Caco-2 (cell line): ENCODE measurements at regions not wholly inside any gene's neighbourhood (a gene's known extent, or its start where the extent isn't known, plus 50 kb on each side); places are given as distances from the start of the nearest gene placed in this dataset.

ENCODE experiments used
- BruUV-seq: library from RNA; stranded (reverse); fragments of 400-500 nt; replicated peaks from 2 replicates; lab custom pipeline; 2021; lab: Mats Ljungman, UMichigan
- CTCF ChIA-PET: fragments of 300-600 bp; sonication (Branson Sonifier 250); formaldehyde crosslinking; loops from one replicate; lab custom pipeline; 2022; ENCODE audit warnings: antibody characterized with exemption; lab: Charles Lee
- POLR2A ChIA-PET: fragments of 300-600 bp; sonication (Branson Sonifier 250); formaldehyde crosslinking; loops from one replicate; lab custom pipeline; 2022; ENCODE audit warnings: antibody characterized with exemption; lab: Charles Lee
- DNase-seq, 2 experiments: peaks; one replicate each; pipeline versions ENCODE4 v3.0.0 to v3.0.0-alpha.2; 2020 to 2022
- H3K27me3 ChIP-seq: replicated peaks from 2 replicates; pipeline ENCODE4 v1.6.0; 2011; ENCODE audit warnings: low read length; ENCODE audit not compliant: control insufficient read depth, insufficient read depth
- H3K36me3 ChIP-seq: 2 replicates; pipeline ENCODE4 v1.5.1; 2011; ENCODE audit warnings: low read length; ENCODE audit not compliant: control insufficient read depth, insufficient read depth
- H3K4me1 ChIP-seq: fragments of 250-450 bp; sonication (Bioruptor Pico); 2 replicates; pipeline ENCODE4 v1.5.1; 2020; ENCODE audit warnings: mild to moderate bottlenecking
- H3K4me3 ChIP-seq: 2 replicates; pipeline ENCODE4 v1.5.1; 2011; ENCODE audit warnings: low read depth, mild to moderate bottlenecking, control low read depth, low read length
- H3K9me3 ChIP-seq: fragments of 250-450 bp; sonication (Bioruptor Pico); 2 replicates; pipeline ENCODE4 v1.5.1; 2020; ENCODE audit warnings: mild to moderate bottlenecking, moderate library complexity
- H3K27ac Mint-ChIP-seq: one replicate; pipeline ENCODE4 v1.8.0; 2022; ENCODE audit warnings: mixed read lengths; ENCODE audit not compliant: unreplicated experiment
- H3K27me3 Mint-ChIP-seq: one replicate; pipeline ENCODE4 v1.8.0; 2022; ENCODE audit warnings: mixed read lengths; ENCODE audit not compliant: insufficient read depth, unreplicated experiment
- H3K36me3 Mint-ChIP-seq: one replicate; pipeline ENCODE4 v1.8.0; 2022; ENCODE audit warnings: mild to moderate bottlenecking, mixed read lengths; ENCODE audit not compliant: insufficient read depth, unreplicated experiment
- H3K4me1 Mint-ChIP-seq: one replicate; pipeline ENCODE4 v1.8.0; 2022; ENCODE audit warnings: low read depth, mixed read lengths; ENCODE audit not compliant: unreplicated experiment
- H3K4me3 Mint-ChIP-seq: one replicate; pipeline ENCODE4 v1.8.0; 2022; ENCODE audit warnings: mild to moderate bottlenecking, moderate library complexity, mixed read lengths; ENCODE audit not compliant: unreplicated experiment
- H3K9me3 Mint-ChIP-seq: one replicate; pipeline ENCODE4 v1.8.0; 2022; ENCODE audit warnings: mixed read lengths; ENCODE audit not compliant: unreplicated experiment
- intact Hi-C: fragments of 100-400 bp; cut with micrococcal nuclease; formaldehyde crosslinking; loops from one replicate; pipeline ENCODE4 v1.10.0; 2022; ENCODE audit not compliant: unreplicated experiment
- TF ChIP-seq, protein P1 (sequence below), 2 experiments: fragments of 200-600 bp in 1 of 2; IDR thresholded peaks; 1 replicate in 1 of 2; 2 replicates in 1 of 2; pipeline versions ENCODE4 v1.5.1 to v1.8.0; 2011 to 2022; ENCODE audit warnings: antibody characterized with exemption in 1 of 2, control low read depth in 1 of 2, inconsistent platforms in 1 of 2, low read depth in 1 of 2, low read length in 1 of 2, mild to moderate bottlenecking in 1 of 2, moderate library complexity in 1 of 2; ENCODE audit not compliant: insufficient read depth in 1 of 2, severe bottlenecking in 1 of 2, unreplicated experiment in 1 of 2

DNA sequence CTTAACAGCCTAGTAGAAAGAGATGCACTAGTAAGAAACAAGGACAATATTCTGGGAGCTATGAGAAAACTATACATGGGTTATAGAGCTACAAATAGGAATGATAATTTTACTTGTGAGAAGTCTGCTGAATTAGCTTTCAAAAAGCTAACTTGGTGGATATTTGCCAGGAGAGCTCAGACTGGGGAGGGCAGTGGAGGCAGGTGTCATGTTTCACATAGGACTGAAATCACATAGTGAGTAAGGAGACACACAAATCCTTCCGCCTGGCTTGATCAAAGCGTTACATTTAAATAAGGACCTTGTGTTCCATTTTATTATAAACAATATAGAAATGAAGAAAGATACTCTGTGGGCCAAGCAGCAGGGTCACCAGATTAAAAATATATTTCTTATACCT, 235.0 kb downstream of the ISL1 start:
- ChIA-PET CTCF (no interaction called here), POLR2A (no interaction called here)
- no peak overlapping the region for H3K4me3 ChIP-seq
- Mint-ChIP-seq H3K36me3 (no peaks in the 10 kb centered on the region), H3K27ac (no peak overlapping the region), H3K27me3 (no peaks in the 10 kb centered on the region), H3K4me1 (no peaks in the 10 kb centered on the region), H3K9me3 (no peaks in the 10 kb centered on the region), H3K4me3 (no peak overlapping the region)
- no peaks in the 10 kb centered on the region for H3K4me1 ChIP-seq
- no peaks in the 10 kb centered on the region for H3K27me3 ChIP-seq
- TF ChIP-seq, protein P1, sequence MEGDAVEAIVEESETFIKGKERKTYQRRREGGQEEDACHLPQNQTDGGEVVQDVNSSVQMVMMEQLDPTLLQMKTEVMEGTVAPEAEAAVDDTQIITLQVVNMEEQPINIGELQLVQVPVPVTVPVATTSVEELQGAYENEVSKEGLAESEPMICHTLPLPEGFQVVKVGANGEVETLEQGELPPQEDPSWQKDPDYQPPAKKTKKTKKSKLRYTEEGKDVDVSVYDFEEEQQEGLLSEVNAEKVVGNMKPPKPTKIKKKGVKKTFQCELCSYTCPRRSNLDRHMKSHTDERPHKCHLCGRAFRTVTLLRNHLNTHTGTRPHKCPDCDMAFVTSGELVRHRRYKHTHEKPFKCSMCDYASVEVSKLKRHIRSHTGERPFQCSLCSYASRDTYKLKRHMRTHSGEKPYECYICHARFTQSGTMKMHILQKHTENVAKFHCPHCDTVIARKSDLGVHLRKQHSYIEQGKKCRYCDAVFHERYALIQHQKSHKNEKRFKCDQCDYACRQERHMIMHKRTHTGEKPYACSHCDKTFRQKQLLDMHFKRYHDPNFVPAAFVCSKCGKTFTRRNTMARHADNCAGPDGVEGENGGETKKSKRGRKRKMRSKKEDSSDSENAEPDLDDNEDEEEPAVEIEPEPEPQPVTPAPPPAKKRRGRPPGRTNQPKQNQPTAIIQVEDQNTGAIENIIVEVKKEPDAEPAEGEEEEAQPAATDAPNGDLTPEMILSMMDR (IDR thresholded peaks at IDR 0.05; ENCODE audit: insufficient read depth in 1 of 2, low read depth in 1 of 2, low read length in 1 of 2, severe bottlenecking in 1 of 2, unreplicated experiment in 1 of 2): no peak
- no peaks in the 10 kb centered on the region for H3K36me3 ChIP-seq
- H3K9me3 ChIP-seq: no peaks in the 10 kb centered on the region
- no peak for DNase-seq
- intact Hi-C loops: no loop called here
- BruUV-seq: no TSS peak

- Mint-ChIP-seq H3K4me3 (no peak overlapping the region), H3K27ac (no peak overlapping the region), H3K36me3 (no peaks in the 10 kb centered on the region), H3K9me3 (no peaks in the 10 kb centered on the region), H3K27me3 (no peaks in the 10 kb centered on the region), H3K4me1 (no peaks in the 10 kb centered on the region)
- TF ChIP-seq, protein P1 (IDR thresholded peaks at IDR 0.05; ENCODE audit: insufficient read depth in 1 of 2, low read depth in 1 of 2, low read length in 1 of 2, severe bottlenecking in 1 of 2, unreplicated experiment in 1 of 2): no peak
- no peaks in the 10 kb centered on the region for H3K9me3 ChIP-seq
- no peaks in the 10 kb centered on the region for H3K36me3 ChIP-seq
- intact Hi-C loops: no loop called here
- H3K4me3 ChIP-seq: no peak overlapping the region
- BruUV-seq: no TSS peak
- no peaks in the 10 kb centered on the region for H3K4me1 ChIP-seq
- CTCF ChIA-PET: no interaction called here
- no peak for DNase-seq
- no peaks in the 10 kb centered on the region for H3K27me3 ChIP-seq
- POLR2A ChIA-PET: no interaction called here
Observed at GRCh38 chr5:51621156-51621555, 237.9 kb downstream of the ISL1 start.

DNA sequence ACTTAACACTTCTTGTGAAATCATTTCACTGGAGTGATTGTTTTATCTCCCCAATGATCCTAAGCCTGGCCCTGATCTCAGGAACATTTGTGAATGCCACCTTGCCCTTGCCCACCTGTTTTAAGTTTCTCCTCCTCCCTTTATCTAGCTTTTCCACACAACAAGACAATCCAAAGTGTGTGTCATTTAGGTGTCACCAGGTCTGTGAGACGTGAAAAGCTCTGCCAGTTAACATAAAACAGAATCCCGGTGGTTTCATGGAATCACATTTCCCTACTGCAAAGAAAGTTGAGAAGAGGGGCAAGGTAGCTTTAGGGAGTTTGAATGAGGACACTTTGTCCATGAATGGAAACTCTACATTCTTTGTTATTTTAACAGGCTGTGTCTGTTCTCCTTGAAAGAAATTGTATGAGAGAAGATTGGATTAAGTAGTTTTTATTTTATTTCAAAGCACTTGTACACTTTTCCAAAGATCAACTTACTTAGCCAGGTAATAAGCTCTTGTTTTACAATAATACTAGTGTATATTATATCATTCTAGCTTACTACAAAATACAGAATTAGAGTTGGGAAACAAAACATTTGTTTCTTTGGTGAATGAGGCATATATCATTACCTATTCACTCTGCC, 239.0 kb downstream of the ISL1 start:
- H3K36me3 ChIP-seq: no peaks in the 10 kb centered on the region
- H3K4me3 Mint-ChIP-seq: no peak overlapping the region
- no peaks in the 10 kb centered on the region for H3K27me3 Mint-ChIP-seq
- BruUV-seq: no TSS peak
- TF ChIP-seq, protein P1 (IDR thresholded peaks at IDR 0.05; ENCODE audit: insufficient read depth in 1 of 2, low read depth in 1 of 2, low read length in 1 of 2, severe bottlenecking in 1 of 2, unreplicated experiment in 1 of 2): no peak
- no peaks in the 10 kb centered on the region for H3K36me3 Mint-ChIP-seq
- intact Hi-C loops: no loop called here
- POLR2A ChIA-PET: no interaction called here
- H3K9me3 ChIP-seq: no peaks in the 10 kb centered on the region
- no peaks in the 10 kb centered on the region for H3K4me1 Mint-ChIP-seq
- H3K4me1 ChIP-seq: no peaks in the 10 kb centered on the region
- no peaks in the 10 kb centered on the region for H3K27me3 ChIP-seq
- H3K9me3 Mint-ChIP-seq: no peaks in the 10 kb centered on the region
- no peak overlapping the region for H3K27ac Mint-ChIP-seq
- CTCF ChIA-PET: no interaction called here
- no peak for DNase-seq
- H3K4me3 ChIP-seq: no peak overlapping the region
